Esophagus muscularis mucosa (tissue), 4 donors: ENCODE measurements at regions not wholly inside any gene's neighbourhood (a gene's known extent, or its start where the extent isn't known, plus 50 kb on each side); places are given as distances from the start of the nearest gene placed in this dataset.

ENCODE experiments used
- CTCF ChIP-seq, 3 experiments: fragments of 200-600 bp in 2 of 3; fragments of 450-650 bp in 1 of 3; sonication (generic) in 2 of 3; IDR thresholded peaks; one replicate each; pipeline ENCODE4 v1.5.1; 2017 to 2019; ENCODE audit warnings: antibody characterized with exemption in 3 of 3, mild to moderate bottlenecking in 2 of 3, moderate library complexity in 1 of 3
- EP300 ChIP-seq: sonication (generic); formaldehyde crosslinking; IDR thresholded peaks from one replicate; pipeline ENCODE4 v1.6.1; 2017; ENCODE audit warnings: antibody characterized with exemption
- POLR2A ChIP-seq: fragments of 450-650 bp; IDR thresholded peaks from one replicate; pipeline ENCODE4 v1.6.1; 2017; ENCODE audit warnings: antibody characterized with exemption, moderate library complexity, mild to moderate bottlenecking, low read depth
- POLR2AphosphoS5 ChIP-seq, 2 donors: sonication (generic); formaldehyde crosslinking; IDR thresholded peaks; one replicate each; pipeline ENCODE4 v1.6.1; 2017; ENCODE audit warnings: antibody characterized with exemption in 2 of 2

GRCh38 chr17:69735285-69735684 lies 320.8 kb downstream of the MAP2K6 start:
- TF ChIP-seq CTCF (IDR thresholded peaks at IDR 0.05) (no peak), POLR2A (no peak), EP300 (no peak), POLR2AphosphoS5 (IDR thresholded peaks at IDR 0.05) (no peak)
